Loucy (cell line): ENCODE measurements at regions not wholly inside any gene's neighbourhood (a gene's known extent, or its start where the extent isn't known, plus 50 kb on each side); places are given as distances from the start of the nearest gene placed in this dataset.
"Not testable (repeated sequence)": the region's sequence is repeated elsewhere in the genome, so short reads cannot be mapped to it uniquely, and the experiment has no call there.

Experiments
- CTCF ChIP-seq: fragments of 200-600 bp; sonication (generic); conservative IDR thresholded peaks from 2 replicates; pipeline ENCODE4 v1.5.1; 2014; ENCODE audit warnings: mild to moderate bottlenecking, antibody characterized with exemption, low read length
- EZH2phosphoT487 ChIP-seq: fragments of 200-600 bp; IDR thresholded peaks from 2 replicates; pipeline ENCODE4 v1.6.1; 2018; ENCODE audit warnings: antibody characterized with exemption, mild to moderate bottlenecking, moderate library complexity, borderline replicate concordance

GRCh38 chr21:5101749-5102148, 5419.6 kb upstream of the TPTE start:
- TF ChIP-seq CTCF, EZH2phosphoT487: not testable (repeated sequence)
